Central memory CD8-positive, alpha-beta T cell (primary cell): ENCODE measurements at regions not wholly inside any gene's neighbourhood (a gene's known extent, or its start where the extent isn't known, plus 50 kb on each side); places are given as distances from the start of the nearest gene placed in this dataset.
"Not testable (repeated sequence)": the region's sequence is repeated elsewhere in the genome, so short reads cannot be mapped to it uniquely, and the experiment has no call there.

Experiments
- ATAC-seq: fragments of 150-1000 bp; cut with Tn5 transposase; replicated peaks from 2 replicates; pipeline ENCODE4 v1.10.0; 2022; ENCODE audit warnings: mild to moderate bottlenecking, moderate FRiP score, moderate number of reproducible peaks; ENCODE audit not compliant: poor library complexity, severe bottlenecking; ENCODE audit errors: extremely low read depth
- DNase-seq, 2 donors: peaks; one replicate each; pipeline ENCODE4 v3.0.0; 2021; ENCODE audit warnings: low spot score in 2 of 2
- H3K27ac Mint-ChIP-seq: one replicate; pipeline ENCODE4 v1.8.0; 2022; ENCODE audit warnings: low read depth, mild to moderate bottlenecking, moderate library complexity, mixed read lengths
- H3K27me3 Mint-ChIP-seq: one replicate; pipeline ENCODE4 v1.8.0; 2022; ENCODE audit warnings: mixed read lengths
- H3K36me3 Mint-ChIP-seq: one replicate; pipeline ENCODE4 v1.8.0; 2022; ENCODE audit warnings: mild to moderate bottlenecking, moderate library complexity, mixed read lengths; ENCODE audit not compliant: insufficient read depth
- H3K4me1 Mint-ChIP-seq: one replicate; pipeline ENCODE4 v1.8.0; 2022; ENCODE audit warnings: mixed read lengths
- H3K4me3 Mint-ChIP-seq: one replicate; pipeline ENCODE4 v1.8.0; 2022; ENCODE audit warnings: mild to moderate bottlenecking, moderate library complexity, mixed read lengths
- H3K9me3 Mint-ChIP-seq: one replicate; pipeline ENCODE4 v1.8.0; 2022; ENCODE audit warnings: mixed read lengths

- Mint-ChIP-seq H3K4me1 (peaks cover 5% of the 10 kb centered on the region), H3K36me3 (no peaks in the 10 kb centered on the region), H3K9me3 (no peaks in the 10 kb centered on the region), H3K4me3 (no peak overlapping the region), H3K27ac (no peak overlapping the region), H3K27me3 (peaks cover 11% of the 10 kb centered on the region)
- no peak for ATAC-seq
- no peak for DNase-seq
Measured at GRCh38 chr14:106115401-106115800, 589.0 kb downstream of the TMEM121 start.

GRCh38 chr14:106116339-106116930, 590.1 kb downstream of the TMEM121 start:
- not testable (repeated sequence) for DNase-seq, H3K4me3 Mint-ChIP-seq, H3K4me1 Mint-ChIP-seq, H3K36me3 Mint-ChIP-seq, H3K27ac Mint-ChIP-seq, H3K9me3 Mint-ChIP-seq
- H3K27me3 Mint-ChIP-seq: peaks cover 11% of the 10 kb centered on the region
- ATAC-seq: peak; percentile 46

GRCh38 chr14:106120101-106120500, 593.7 kb downstream of the TMEM121 start:
- Mint-ChIP-seq H3K27ac (no peak overlapping the region), H3K27me3 (peaks cover 11% of the 10 kb centered on the region), H3K9me3 (no peaks in the 10 kb centered on the region), H3K36me3 (no peaks in the 10 kb centered on the region), H3K4me1 (peaks cover 5% of the 10 kb centered on the region), H3K4me3 (no peak overlapping the region)
- ATAC-seq (no peak), DNase-seq (no peak)

- Mint-ChIP-seq H3K4me3 (no peak overlapping the region), H3K4me1 (no peaks in the 10 kb centered on the region), H3K27me3 (no peaks in the 10 kb centered on the region), H3K27ac (no peak overlapping the region), H3K9me3 (no peaks in the 10 kb centered on the region), H3K36me3 (no peaks in the 10 kb centered on the region)
- ATAC-seq: no peak
- DNase-seq: no peak
Measured at GRCh38 chr14:106129274-106129673, 602.9 kb downstream of the TMEM121 start.

- not testable (repeated sequence) for H3K4me1 Mint-ChIP-seq, H3K4me3 Mint-ChIP-seq, H3K9me3 Mint-ChIP-seq, H3K27me3 Mint-ChIP-seq, ATAC-seq, DNase-seq, H3K36me3 Mint-ChIP-seq, H3K27ac Mint-ChIP-seq
Measured at GRCh38 chr14:106129904-106130661, 603.7 kb downstream of the TMEM121 start.

GRCh38 chr14:106133126-106133525, 606.7 kb downstream of the TMEM121 start:
- H3K27ac Mint-ChIP-seq, H3K9me3 Mint-ChIP-seq, H3K4me3 Mint-ChIP-seq, DNase-seq, H3K36me3 Mint-ChIP-seq, H3K4me1 Mint-ChIP-seq, ATAC-seq, H3K27me3 Mint-ChIP-seq: not testable (repeated sequence)

GRCh38 chr14:106134886-106135285, 608.5 kb downstream of the TMEM121 start:
- no peaks in the 10 kb centered on the region for H3K36me3 Mint-ChIP-seq
- H3K4me1 Mint-ChIP-seq: no peaks in the 10 kb centered on the region
- no peaks in the 10 kb centered on the region for H3K27me3 Mint-ChIP-seq
- ATAC-seq (no peak), DNase-seq (no peak)
- H3K4me3 Mint-ChIP-seq: no peak overlapping the region
- no peaks in the 10 kb centered on the region for H3K9me3 Mint-ChIP-seq
- no peak overlapping the region for H3K27ac Mint-ChIP-seq

GRCh38 chr14:106141242-106142220, 615.1 kb downstream of the TMEM121 start:
- H3K4me3 Mint-ChIP-seq: no peak overlapping the region
- no peaks in the 10 kb centered on the region for H3K36me3 Mint-ChIP-seq
- H3K9me3 Mint-ChIP-seq: no peaks in the 10 kb centered on the region
- no peaks in the 10 kb centered on the region for H3K27me3 Mint-ChIP-seq
- no peak overlapping the region for H3K27ac Mint-ChIP-seq
- DNase-seq: no peak
- ATAC-seq: no peak
- peaks cover 8% of the 10 kb centered on the region for H3K4me1 Mint-ChIP-seq

GRCh38 chr14:106145731-106146130, 619.3 kb downstream of the TMEM121 start:
- H3K4me3 Mint-ChIP-seq, H3K27me3 Mint-ChIP-seq, H3K9me3 Mint-ChIP-seq, H3K36me3 Mint-ChIP-seq, DNase-seq, H3K27ac Mint-ChIP-seq, ATAC-seq: not testable (repeated sequence)
- peaks cover 12% of the 10 kb centered on the region for H3K4me1 Mint-ChIP-seq

- DNase-seq: peak; percentile 40 to 76
- not testable (repeated sequence) for H3K27ac Mint-ChIP-seq, ATAC-seq, H3K9me3 Mint-ChIP-seq, H3K36me3 Mint-ChIP-seq, H3K27me3 Mint-ChIP-seq, H3K4me1 Mint-ChIP-seq
- H3K4me3 Mint-ChIP-seq: peak overlapping the region; percentile 14
Measured at GRCh38 chr14:106153362-106153955, 627.1 kb downstream of the TMEM121 start.

- DNase-seq (no peak), ATAC-seq (no peak)
- H3K4me1 Mint-ChIP-seq: peaks cover 33% of the 10 kb centered on the region
- H3K27ac Mint-ChIP-seq: no peak overlapping the region
- peak overlapping the region; percentile 32 for H3K4me3 Mint-ChIP-seq
- no peaks in the 10 kb centered on the region for H3K9me3 Mint-ChIP-seq
- peaks cover 22% of the 10 kb centered on the region for H3K27me3 Mint-ChIP-seq
- H3K36me3 Mint-ChIP-seq: no peaks in the 10 kb centered on the region
Measured at GRCh38 chr14:106163316-106163715, 636.9 kb downstream of the TMEM121 start.

GRCh38 chr14:106163812-106164211, 637.4 kb downstream of the TMEM121 start:
- peak; percentile 75 for ATAC-seq
- not testable (repeated sequence) for H3K9me3 Mint-ChIP-seq, DNase-seq, H3K27ac Mint-ChIP-seq, H3K36me3 Mint-ChIP-seq
- peaks cover 33% of the 10 kb centered on the region for H3K4me1 Mint-ChIP-seq
- peaks cover 22% of the 10 kb centered on the region for H3K27me3 Mint-ChIP-seq
- peak overlapping the region; percentile 32 for H3K4me3 Mint-ChIP-seq
